Glomerular visceral epithelial cell (primary cell): ENCODE measurements at regions not wholly inside any gene's neighbourhood (a gene's known extent, or its start where the extent isn't known, plus 50 kb on each side); places are given as distances from the start of the nearest gene placed in this dataset.

Experiments used
- DNase-seq: peaks from one replicate; pipeline ENCODE4 v3.0.0-alpha.2; 2016; ENCODE audit errors: extremely low spot score

- no peak for DNase-seq
Observed at GRCh38 chr6:163837691-163838431, 423.3 kb downstream of the QKI start.

- DNase-seq, result no peak
Observed at GRCh38 chr6:163836876-163837690, 422.6 kb downstream of the QKI start.

GRCh38 chr6:163835439-163836171 lies 421.1 kb downstream of the QKI start:
- DNase-seq, result no peak

GRCh38 chr6:163834226-163834970 lies 419.9 kb downstream of the QKI start:
- DNase-seq, result no peak

- DNase-seq, result no peak
Observed at GRCh38 chr6:163831736-163832135, 417.2 kb downstream of the QKI start.

- no peak for DNase-seq
Observed at GRCh38 chr6:163830641-163831040, 416.1 kb downstream of the QKI start.

- DNase-seq, result peak; percentile 24
Observed at GRCh38 chr6:163828038-163828795, 413.7 kb downstream of the QKI start.

- DNase-seq, result peak; percentile 6
Observed at GRCh38 chr6:163827143-163827542, 412.6 kb downstream of the QKI start.

- peak; percentile 30 for DNase-seq
Observed at GRCh38 chr6:163826629-163827028, 412.1 kb downstream of the QKI start.

GRCh38 chr6:163825033-163825432 lies 410.5 kb downstream of the QKI start:
- DNase-seq, result peak; percentile 85

GRCh38 chr6:163823577-163823976 lies 409.1 kb downstream of the QKI start:
- no peak for DNase-seq

- no peak for DNase-seq
Observed at GRCh38 chr6:163820745-163821458, 406.4 kb downstream of the QKI start.

GRCh38 chr6:163820171-163820570 lies 405.7 kb downstream of the QKI start:
- DNase-seq, result no peak

GRCh38 chr6:163818719-163819118 lies 404.2 kb downstream of the QKI start:
- DNase-seq, result no peak

- no peak for DNase-seq
Observed at GRCh38 chr6:163816441-163816840, 401.9 kb downstream of the QKI start.

GRCh38 chr6:163815796-163816195 lies 401.3 kb downstream of the QKI start:
- DNase-seq, result no peak

- peak; percentile 91 for DNase-seq
Observed at GRCh38 chr6:163814494-163815364, 400.2 kb downstream of the QKI start.

GRCh38 chr6:163813979-163814493 lies 399.5 kb downstream of the QKI start:
- no peak for DNase-seq

- no peak for DNase-seq
Observed at GRCh38 chr6:163811317-163811716, 396.8 kb downstream of the QKI start.
